C4-2B (cell line): ENCODE measurements at regions not wholly inside any gene's neighbourhood (a gene's known extent, or its start where the extent isn't known, plus 50 kb on each side); places are given as distances from the start of the nearest gene placed in this dataset.

Experiments used
- ZFX ChIP-seq: fragments of 450-650 bp; IDR thresholded peaks from 2 replicates; pipeline ENCODE4 v1.6.1; 2017
- TF ChIP-seq, protein P1 (sequence below): fragments of 450-650 bp; conservative IDR thresholded peaks from 2 replicates; pipeline ENCODE4 v1.5.1; 2017; ENCODE audit warnings: mild to moderate bottlenecking

DNA sequence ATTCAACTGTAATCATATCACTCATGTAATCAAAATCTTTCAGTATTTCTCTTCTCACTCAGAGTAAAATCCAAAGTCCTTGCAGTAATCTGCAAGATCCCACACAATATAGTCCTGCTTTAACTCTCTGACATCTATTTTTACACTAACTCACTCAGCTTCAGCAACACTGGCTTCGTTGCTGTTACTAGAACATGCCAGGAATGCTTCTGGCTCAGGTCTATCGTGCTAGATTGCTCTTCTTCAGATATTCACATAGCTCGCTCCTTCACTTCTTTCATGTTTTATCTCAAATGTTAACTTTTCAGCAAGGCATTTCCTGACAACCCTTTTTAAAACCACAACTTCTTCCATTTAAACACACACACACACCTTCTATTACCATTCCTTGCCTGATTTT lies 331.7 kb upstream of the HTR2C start:
- TF ChIP-seq, protein P1, sequence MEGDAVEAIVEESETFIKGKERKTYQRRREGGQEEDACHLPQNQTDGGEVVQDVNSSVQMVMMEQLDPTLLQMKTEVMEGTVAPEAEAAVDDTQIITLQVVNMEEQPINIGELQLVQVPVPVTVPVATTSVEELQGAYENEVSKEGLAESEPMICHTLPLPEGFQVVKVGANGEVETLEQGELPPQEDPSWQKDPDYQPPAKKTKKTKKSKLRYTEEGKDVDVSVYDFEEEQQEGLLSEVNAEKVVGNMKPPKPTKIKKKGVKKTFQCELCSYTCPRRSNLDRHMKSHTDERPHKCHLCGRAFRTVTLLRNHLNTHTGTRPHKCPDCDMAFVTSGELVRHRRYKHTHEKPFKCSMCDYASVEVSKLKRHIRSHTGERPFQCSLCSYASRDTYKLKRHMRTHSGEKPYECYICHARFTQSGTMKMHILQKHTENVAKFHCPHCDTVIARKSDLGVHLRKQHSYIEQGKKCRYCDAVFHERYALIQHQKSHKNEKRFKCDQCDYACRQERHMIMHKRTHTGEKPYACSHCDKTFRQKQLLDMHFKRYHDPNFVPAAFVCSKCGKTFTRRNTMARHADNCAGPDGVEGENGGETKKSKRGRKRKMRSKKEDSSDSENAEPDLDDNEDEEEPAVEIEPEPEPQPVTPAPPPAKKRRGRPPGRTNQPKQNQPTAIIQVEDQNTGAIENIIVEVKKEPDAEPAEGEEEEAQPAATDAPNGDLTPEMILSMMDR: no peak
- no peak for TF ChIP-seq ZFX
